ENCODE measurements at regions not wholly inside any gene's neighbourhood (a gene's known extent, or its start where the extent isn't known, plus 50 kb on each side); places are given as distances from the start of the nearest gene placed in this dataset.

DNA sequence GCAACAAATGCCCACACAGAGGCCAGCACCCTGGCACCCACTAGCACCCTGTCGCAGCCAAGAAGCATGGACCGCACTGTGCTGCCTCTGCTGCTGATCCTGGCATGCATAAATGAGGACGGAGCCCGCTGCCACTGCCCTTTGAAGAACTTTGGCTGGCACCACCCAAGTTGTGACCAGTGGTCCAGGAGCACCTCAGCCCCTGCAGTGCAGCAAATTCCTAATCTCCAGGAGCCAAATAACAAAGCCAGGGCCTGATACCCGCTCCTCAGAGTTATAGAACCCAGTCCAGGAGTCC lies 807.2 kb downstream of the GLUD2 start:
- TF ChIP-seq, protein P1, sequence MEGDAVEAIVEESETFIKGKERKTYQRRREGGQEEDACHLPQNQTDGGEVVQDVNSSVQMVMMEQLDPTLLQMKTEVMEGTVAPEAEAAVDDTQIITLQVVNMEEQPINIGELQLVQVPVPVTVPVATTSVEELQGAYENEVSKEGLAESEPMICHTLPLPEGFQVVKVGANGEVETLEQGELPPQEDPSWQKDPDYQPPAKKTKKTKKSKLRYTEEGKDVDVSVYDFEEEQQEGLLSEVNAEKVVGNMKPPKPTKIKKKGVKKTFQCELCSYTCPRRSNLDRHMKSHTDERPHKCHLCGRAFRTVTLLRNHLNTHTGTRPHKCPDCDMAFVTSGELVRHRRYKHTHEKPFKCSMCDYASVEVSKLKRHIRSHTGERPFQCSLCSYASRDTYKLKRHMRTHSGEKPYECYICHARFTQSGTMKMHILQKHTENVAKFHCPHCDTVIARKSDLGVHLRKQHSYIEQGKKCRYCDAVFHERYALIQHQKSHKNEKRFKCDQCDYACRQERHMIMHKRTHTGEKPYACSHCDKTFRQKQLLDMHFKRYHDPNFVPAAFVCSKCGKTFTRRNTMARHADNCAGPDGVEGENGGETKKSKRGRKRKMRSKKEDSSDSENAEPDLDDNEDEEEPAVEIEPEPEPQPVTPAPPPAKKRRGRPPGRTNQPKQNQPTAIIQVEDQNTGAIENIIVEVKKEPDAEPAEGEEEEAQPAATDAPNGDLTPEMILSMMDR (IDR thresholded peaks at IDR 0.05; ENCODE audit: poor library complexity): no peak
- TF ChIP-seq EZH2 (IDR thresholded peaks at IDR 0.05; ENCODE audit: borderline replicate concordance): no peak

Measured in hepatocyte (in vitro differentiated cells).